HFFc6 (cell line): ENCODE measurements at regions not wholly inside any gene's neighbourhood (a gene's known extent, or its start where the extent isn't known, plus 50 kb on each side); places are given as distances from the start of the nearest gene placed in this dataset.

ENCODE experiments used
- DNase-seq: peaks from one replicate; pipeline ENCODE4 v3.0.0-alpha.2; 2018
- H3K27ac Mint-ChIP-seq: 2 replicates; pipeline ENCODE4 v1.8.0; 2020; ENCODE audit warnings: mild to moderate bottlenecking, mixed read lengths
- H3K27me3 Mint-ChIP-seq: 2 replicates; pipeline ENCODE4 v1.8.0; 2021; ENCODE audit warnings: mild to moderate bottlenecking, moderate library complexity, mixed read lengths; ENCODE audit not compliant: insufficient read depth
- H3K36me3 Mint-ChIP-seq: 2 replicates; pipeline ENCODE4 v1.8.0; 2021; ENCODE audit warnings: low read depth, mixed read lengths
- H3K4me1 Mint-ChIP-seq: 2 replicates; pipeline ENCODE4 v1.8.0; 2020; ENCODE audit warnings: low read depth, mixed read lengths
- H3K4me3 Mint-ChIP-seq: 2 replicates; pipeline ENCODE4 v1.8.0; 2020; ENCODE audit warnings: mild to moderate bottlenecking, moderate library complexity, mixed read lengths
- H3K9me3 Mint-ChIP-seq: 2 replicates; pipeline ENCODE4 v1.8.0; 2020; ENCODE audit warnings: mild to moderate bottlenecking, mixed read lengths
- CTCF ChIP-seq: fragments of 200-600 bp; sonication (generic); IDR thresholded peaks from 2 replicates; pipeline ENCODE4 v1.5.0; 2021; ENCODE audit warnings: antibody characterized with exemption, mild to moderate bottlenecking

- H3K4me3 Mint-ChIP-seq: no peak overlapping the region
- no peak for DNase-seq
- no peaks in the 10 kb centered on the region for H3K36me3 Mint-ChIP-seq
- TF ChIP-seq CTCF: no peak
- H3K9me3 Mint-ChIP-seq: peaks cover 24% of the 10 kb centered on the region
- no peak overlapping the region for H3K27ac Mint-ChIP-seq
- H3K4me1 Mint-ChIP-seq: no peaks in the 10 kb centered on the region
- peaks cover 2% of the 10 kb centered on the region; the same call in 1 of the 2 replicates for H3K27me3 Mint-ChIP-seq
These were observed 237.7 kb upstream of the DACH1 start for GRCh38 chr13:72104656-72105180.

- no peak overlapping the region for H3K27ac Mint-ChIP-seq
- peaks cover 18% of the 10 kb centered on the region for H3K9me3 Mint-ChIP-seq
- peaks cover 2% of the 10 kb centered on the region; the same call in 1 of the 2 replicates for H3K27me3 Mint-ChIP-seq
- no peaks in the 10 kb centered on the region for H3K4me1 Mint-ChIP-seq
- no peak for TF ChIP-seq CTCF
- no peak overlapping the region for H3K4me3 Mint-ChIP-seq
- no peaks in the 10 kb centered on the region for H3K36me3 Mint-ChIP-seq
- no peak for DNase-seq
These were observed 234.9 kb upstream of the DACH1 start for GRCh38 chr13:72101768-72102400.

GRCh38 chr13:72100339-72100738 is 233.3 kb upstream of the DACH1 start:
- DNase-seq: no peak
- TF ChIP-seq CTCF: no peak
- no peaks in the 10 kb centered on the region for H3K4me1 Mint-ChIP-seq
- H3K36me3 Mint-ChIP-seq: no peaks in the 10 kb centered on the region
- H3K9me3 Mint-ChIP-seq: peaks cover 19% of the 10 kb centered on the region
- no peak overlapping the region for H3K27ac Mint-ChIP-seq
- H3K27me3 Mint-ChIP-seq: no peaks in the 10 kb centered on the region
- no peak overlapping the region for H3K4me3 Mint-ChIP-seq

- peaks cover 18% of the 10 kb centered on the region for H3K9me3 Mint-ChIP-seq
- no peak overlapping the region for H3K4me3 Mint-ChIP-seq
- no peaks in the 10 kb centered on the region for H3K36me3 Mint-ChIP-seq
- H3K27ac Mint-ChIP-seq: no peak overlapping the region
- H3K4me1 Mint-ChIP-seq: no peaks in the 10 kb centered on the region
- H3K27me3 Mint-ChIP-seq: no peaks in the 10 kb centered on the region
- no peak for DNase-seq
- TF ChIP-seq CTCF: no peak
These were observed 230.6 kb upstream of the DACH1 start for GRCh38 chr13:72097568-72097967.

- peaks cover 34% of the 10 kb centered on the region for H3K9me3 Mint-ChIP-seq
These were observed 226.3 kb upstream of the DACH1 start for GRCh38 chr13:72093262-72093661.

More at GRCh38 chr13:72093262-72093661, 226.3 kb upstream of the DACH1 start:
- Mint-ChIP-seq H3K36me3 (no peaks in the 10 kb centered on the region), H3K4me3 (no peak overlapping the region), H3K27ac (no peak overlapping the region), H3K4me1 (no peaks in the 10 kb centered on the region), H3K27me3 (no peaks in the 10 kb centered on the region; the same call in 1 of the 2 replicates)
- no peak for DNase-seq
- TF ChIP-seq CTCF: no peak
